ENCODE measurements at regions not wholly inside any gene's neighbourhood (a gene's known extent, or its start where the extent isn't known, plus 50 kb on each side); places are given as distances from the start of the nearest gene placed in this dataset.

- H3K36me3 ChIP-seq = no peaks in the 10 kb centered on the region
- no peak overlapping the region for H3K27ac ChIP-seq (replicated peaks in 1 of 4)
- H3K27me3 ChIP-seq = no peaks in the 10 kb centered on the region
- H3K4me1 ChIP-seq = no peaks in the 10 kb centered on the region
- no peak overlapping the region for H3K4me3 ChIP-seq
- no peaks in the 10 kb centered on the region for H3K9me3 ChIP-seq
- TF ChIP-seq, protein P1, sequence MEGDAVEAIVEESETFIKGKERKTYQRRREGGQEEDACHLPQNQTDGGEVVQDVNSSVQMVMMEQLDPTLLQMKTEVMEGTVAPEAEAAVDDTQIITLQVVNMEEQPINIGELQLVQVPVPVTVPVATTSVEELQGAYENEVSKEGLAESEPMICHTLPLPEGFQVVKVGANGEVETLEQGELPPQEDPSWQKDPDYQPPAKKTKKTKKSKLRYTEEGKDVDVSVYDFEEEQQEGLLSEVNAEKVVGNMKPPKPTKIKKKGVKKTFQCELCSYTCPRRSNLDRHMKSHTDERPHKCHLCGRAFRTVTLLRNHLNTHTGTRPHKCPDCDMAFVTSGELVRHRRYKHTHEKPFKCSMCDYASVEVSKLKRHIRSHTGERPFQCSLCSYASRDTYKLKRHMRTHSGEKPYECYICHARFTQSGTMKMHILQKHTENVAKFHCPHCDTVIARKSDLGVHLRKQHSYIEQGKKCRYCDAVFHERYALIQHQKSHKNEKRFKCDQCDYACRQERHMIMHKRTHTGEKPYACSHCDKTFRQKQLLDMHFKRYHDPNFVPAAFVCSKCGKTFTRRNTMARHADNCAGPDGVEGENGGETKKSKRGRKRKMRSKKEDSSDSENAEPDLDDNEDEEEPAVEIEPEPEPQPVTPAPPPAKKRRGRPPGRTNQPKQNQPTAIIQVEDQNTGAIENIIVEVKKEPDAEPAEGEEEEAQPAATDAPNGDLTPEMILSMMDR (IDR thresholded peaks at IDR 0.05) = no peak
- TF ChIP-seq EP300 (IDR thresholded peaks at IDR 0.05) (no peak), POLR2A (IDR thresholded peaks at IDR 0.05; ENCODE audit: low read depth) (no peak), POLR2AphosphoS5 (IDR thresholded peaks at IDR 0.05) (no peak)
- DNase-seq (ENCODE audit: extremely low spot score) = no peak
- intact Hi-C loops (cut with DNase I) = no loop called here
Observed at GRCh38 chr4:41325901-41326300, 69.2 kb downstream of the UCHL1 start.

DNA sequence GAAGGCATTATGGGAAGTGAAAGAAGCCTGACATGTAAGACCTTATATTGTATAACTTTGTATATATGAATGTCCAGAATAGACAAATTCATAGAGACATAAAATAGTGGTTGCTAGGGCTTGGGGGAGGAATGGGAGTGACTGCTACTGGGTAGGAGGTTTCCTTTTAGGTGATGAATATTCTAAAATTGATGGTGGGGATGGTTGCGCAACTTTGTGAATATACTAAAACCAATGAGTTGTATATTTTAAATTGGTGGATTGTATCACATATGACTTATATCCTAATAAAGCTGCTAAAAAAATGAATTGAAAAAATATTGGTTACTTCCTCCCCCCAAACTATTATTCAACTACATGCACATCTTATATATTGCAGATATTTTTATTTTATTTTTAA lies 70.0 kb downstream of the UCHL1 start:
- no peak for DNase-seq (ENCODE audit: extremely low spot score)
- WGBS = 97% methylated on average over 1 of the region's 1 CpG

DNA sequence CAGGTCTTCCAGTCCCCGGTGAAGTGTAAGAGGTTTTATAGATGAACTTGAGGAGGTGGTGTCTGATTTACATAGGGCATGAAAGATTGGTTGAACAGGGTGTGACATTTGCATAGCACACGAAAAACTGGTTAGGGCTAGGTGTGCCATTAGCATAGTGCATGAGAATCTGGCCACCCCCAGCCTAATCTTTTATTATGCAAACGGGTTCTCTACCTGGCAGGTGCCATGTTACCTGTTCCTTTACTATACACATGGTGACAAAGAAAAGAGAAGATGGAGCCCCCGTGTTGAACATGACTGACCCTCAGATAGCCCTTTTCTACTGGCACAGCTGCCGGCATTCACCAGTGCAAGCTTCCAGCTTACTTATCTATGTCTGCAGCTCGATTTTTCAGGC lies 71.0 kb downstream of the UCHL1 start:
- TF ChIP-seq POLR2A (IDR thresholded peaks at IDR 0.05; ENCODE audit: low read depth) = no peak
- no peak for TF ChIP-seq POLR2AphosphoS5 (IDR thresholded peaks at IDR 0.05)
- TF ChIP-seq, protein P1 (IDR thresholded peaks at IDR 0.05) = no peak
- no peak for TF ChIP-seq EP300 (IDR thresholded peaks at IDR 0.05)
- WGBS = 84% methylated on average over 6 of the region's 6 CpGs

More for the DNA sequence above, 70.0 kb downstream of the UCHL1 start:
- TF ChIP-seq POLR2A (IDR thresholded peaks at IDR 0.05; ENCODE audit: low read depth) (no peak), POLR2AphosphoS5 (IDR thresholded peaks at IDR 0.05) (no peak), EP300 (IDR thresholded peaks at IDR 0.05) (no peak)
- TF ChIP-seq, protein P1 (IDR thresholded peaks at IDR 0.05) = no peak
- Histone ChIP-seq H3K36me3 (no peaks in the 10 kb centered on the region), H3K27ac (replicated peaks in 1 of 4) (no peak overlapping the region), H3K4me1 (peaks cover 0 to 9% (median 8%) of the 10 kb centered on the region in 4 donors), H3K9me3 (no peaks in the 10 kb centered on the region), H3K4me3 (no peak overlapping the region), H3K27me3 (no peaks in the 10 kb centered on the region)
- intact Hi-C loops (cut with DNase I) = no loop called here

DNA sequence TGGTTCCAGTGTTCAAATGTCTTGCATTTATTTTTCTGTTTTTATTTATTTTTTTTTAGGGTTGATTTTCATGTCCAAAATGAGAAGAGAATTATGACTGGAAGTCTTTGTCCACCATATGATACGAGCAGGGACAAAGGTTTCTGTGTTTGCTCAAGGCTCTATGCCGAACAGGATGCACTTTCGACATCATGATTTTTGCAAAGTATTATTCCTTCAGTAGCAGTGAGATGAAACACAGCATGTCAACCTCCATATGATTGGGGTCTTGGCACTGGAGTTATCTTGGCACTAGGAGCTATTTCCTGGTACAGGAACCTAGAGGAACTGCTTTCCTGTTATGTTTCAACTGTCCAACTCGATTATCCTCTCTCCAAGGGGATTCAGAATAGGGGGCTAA lies 72.6 kb downstream of the UCHL1 start:
- no peaks in the 10 kb centered on the region for H3K27me3 ChIP-seq
- no peak overlapping the region for H3K4me3 ChIP-seq
- no peaks in the 10 kb centered on the region for H3K9me3 ChIP-seq
- 59% methylated on average over 4 of the region's 4 CpGs for WGBS
- no peak for TF ChIP-seq POLR2AphosphoS5 (IDR thresholded peaks at IDR 0.05)
- no peak for TF ChIP-seq POLR2A (IDR thresholded peaks at IDR 0.05; ENCODE audit: low read depth)
- TF ChIP-seq EP300 (IDR thresholded peaks at IDR 0.05) = no peak
- TF ChIP-seq, protein P1 (IDR thresholded peaks at IDR 0.05) = no peak
- DNase-seq (ENCODE audit: extremely low spot score) = no peak
- no peaks in the 10 kb centered on the region for H3K36me3 ChIP-seq
- peaks cover 0 to 13% (median 11%) of the 10 kb centered on the region in 4 donors for H3K4me1 ChIP-seq
- H3K27ac ChIP-seq (replicated peaks in 1 of 4) = no peak overlapping the region
- intact Hi-C loops (cut with DNase I) = no loop called here

More for the DNA sequence above, 71.0 kb downstream of the UCHL1 start:
- Histone ChIP-seq H3K27me3 (no peaks in the 10 kb centered on the region), H3K36me3 (no peaks in the 10 kb centered on the region), H3K4me1 (peaks cover 0 to 13% (median 11%) of the 10 kb centered on the region in 4 donors), H3K4me3 (no peak overlapping the region), H3K9me3 (no peaks in the 10 kb centered on the region), H3K27ac (replicated peaks in 1 of 4) (no peak overlapping the region)
- intact Hi-C loops (cut with DNase I) = no loop called here
- no peak for DNase-seq (ENCODE audit: extremely low spot score)

GRCh38 chr4:41331224-41331623 lies 74.5 kb downstream of the UCHL1 start:
- 6% methylated on average over 2 of the region's 2 CpGs for WGBS
- Histone ChIP-seq H3K27ac (replicated peaks in 1 of 4) (no peak overlapping the region), H3K27me3 (no peaks in the 10 kb centered on the region), H3K4me3 (no peak overlapping the region), H3K4me1 (peaks cover 0 to 13% (median 11%) of the 10 kb centered on the region in 4 donors), H3K9me3 (no peaks in the 10 kb centered on the region), H3K36me3 (no peaks in the 10 kb centered on the region)
- intact Hi-C loops (cut with DNase I) = no loop called here
- DNase-seq (ENCODE audit: extremely low spot score) = no peak
- TF ChIP-seq POLR2AphosphoS5 (IDR thresholded peaks at IDR 0.05) (no peak), POLR2A (IDR thresholded peaks at IDR 0.05; ENCODE audit: low read depth) (no peak), EP300 (IDR thresholded peaks at IDR 0.05) (no peak)
- TF ChIP-seq, protein P1 (IDR thresholded peaks at IDR 0.05) = no peak

Data from esophagus muscularis mucosa (tissue), 4 donors.